BJ (cell line): ENCODE measurements at regions not wholly inside any gene's neighbourhood (a gene's known extent, or its start where the extent isn't known, plus 50 kb on each side); places are given as distances from the start of the nearest gene placed in this dataset.

Source experiments
- CTCF ChIA-PET: fragments of 350-600 bp; formaldehyde crosslinking; extraction: SDS; loops from one replicate; lab custom pipeline; 2021; ENCODE audit warnings: antibody characterized with exemption, inconsistent platforms; lab: Yijun Ruan, JAX
- POLR2A ChIA-PET: fragments of 300-600 bp; sonication (Branson Sonifier 250); formaldehyde crosslinking; extraction: SDS; loops from one replicate; lab custom pipeline; 2021; ENCODE audit warnings: antibody characterized with exemption; lab: Charles Lee
- DNase-seq: peaks from one replicate; pipeline ENCODE4 v3.0.0-alpha.2; 2011; ENCODE audit warnings: low read depth
- H3K27me3 ChIP-seq: 2 replicates; pipeline ENCODE4 v1.6.0; 2011; ENCODE audit warnings: low read length; ENCODE audit not compliant: control insufficient read depth, insufficient read depth
- H3K36me3 ChIP-seq: 2 replicates; pipeline ENCODE4 v1.5.1; 2011; ENCODE audit warnings: low read length; ENCODE audit not compliant: control insufficient read depth, insufficient read depth
- H3K4me3 ChIP-seq: 2 replicates; pipeline ENCODE4 v1.5.1; 2011; ENCODE audit warnings: low read depth, mild to moderate bottlenecking, control low read depth, low read length
- CTCF ChIP-seq: IDR thresholded peaks from 2 replicates; pipeline ENCODE4 v1.5.1; 2011; ENCODE audit warnings: low read depth, mild to moderate bottlenecking, control low read depth, inconsistent platforms, low read length, moderate library complexity; ENCODE audit not compliant: insufficient read depth

GRCh38 chr16:86393907-86394626 lies 116.3 kb upstream of the FOXF1 start:
- no peak overlapping the region for H3K4me3 ChIP-seq
- H3K27me3 ChIP-seq, result no peaks in the 10 kb centered on the region
- ChIA-PET POLR2A (no interaction called here), CTCF (interaction anchor here (2.9 kb wide), 1 partner anchor 124 kb away, joined by 10 read pairs; no protein-coding TSS in a partner anchor)
- H3K36me3 ChIP-seq, result no peaks in the 10 kb centered on the region
- TF ChIP-seq CTCF, result no peak
- no peak for DNase-seq

GRCh38 chr16:86395477-86395876 lies 114.8 kb upstream of the FOXF1 start:
- Histone ChIP-seq H3K36me3 (no peaks in the 10 kb centered on the region), H3K4me3 (no peak overlapping the region), H3K27me3 (no peaks in the 10 kb centered on the region)
- ChIA-PET CTCF (interaction anchor here (1.2 to 1.8 kb wide), 4 partner anchors 14 to 322 kb away, joined by 3 to 7 read pairs (median 4); no protein-coding TSS in a partner anchor), POLR2A (interaction anchor here (1.7 kb wide), 1 partner anchor 8 kb away, joined by 6 read pairs; no protein-coding TSS in a partner anchor)
- no peak for DNase-seq
- TF ChIP-seq CTCF, result no peak

- no peak for DNase-seq
- CTCF ChIA-PET, result interaction anchor here (0.8 to 2.6 kb wide), 12 partner anchors 15 to 323 kb away, joined by 3 to 9 read pairs (median 4); no protein-coding TSS in a partner anchor
- Histone ChIP-seq H3K27me3 (no peaks in the 10 kb centered on the region), H3K4me3 (no peak overlapping the region), H3K36me3 (no peaks in the 10 kb centered on the region)
- POLR2A ChIA-PET, result interaction anchor here (0.6 to 1.7 kb wide), 4 partner anchors 9 to 41 kb away, joined by 3 to 6 read pairs (median 4); no protein-coding TSS in a partner anchor
- TF ChIP-seq CTCF, result no peak
Observed at GRCh38 chr16:86396422-86396821, 113.9 kb upstream of the FOXF1 start.

GRCh38 chr16:86396901-86397311 lies 113.4 kb upstream of the FOXF1 start:
- POLR2A ChIA-PET, result interaction anchor here (0.5 to 1.7 kb wide), 3 partner anchors 9 to 42 kb away, joined by 3 to 6 read pairs (median 4); no protein-coding TSS in a partner anchor
- peak; percentile 90 for DNase-seq
- TF ChIP-seq CTCF, result no peak
- Histone ChIP-seq H3K27me3 (no peaks in the 10 kb centered on the region), H3K4me3 (no peak overlapping the region), H3K36me3 (no peaks in the 10 kb centered on the region)
- CTCF ChIA-PET, result interaction anchor here (0.8 to 2.6 kb wide), 11 partner anchors 17 to 324 kb away, joined by 3 to 9 read pairs (median 4); no protein-coding TSS in a partner anchor

- Histone ChIP-seq H3K36me3 (no peaks in the 10 kb centered on the region), H3K4me3 (no peak overlapping the region), H3K27me3 (no peaks in the 10 kb centered on the region)
- no peak for DNase-seq
- ChIA-PET CTCF (interaction anchor here (0.6 to 2.6 kb wide), 3 partner anchors 18 to 300 kb away, joined by 3 to 9 read pairs (median 5); no protein-coding TSS in a partner anchor), POLR2A (no interaction called here)
- no peak for TF ChIP-seq CTCF
Observed at GRCh38 chr16:86398201-86398600, 112.1 kb upstream of the FOXF1 start.
